ENCODE measurements at regions not wholly inside any gene's neighbourhood (a gene's known extent, or its start where the extent isn't known, plus 50 kb on each side); places are given as distances from the start of the nearest gene placed in this dataset.

GRCh38 chr15:31606194-31606669, 279.6 kb downstream of the KLF13 start:
- no peaks in the 10 kb centered on the region for H3K27me3 ChIP-seq
- DNase-seq (ENCODE audit: low spot score in 2 of 2) = no peak
- TF ChIP-seq EP300 (IDR thresholded peaks at IDR 0.05) (no peak), POLR2A (IDR thresholded peaks at IDR 0.05) (no peak), CTCF (IDR thresholded peaks at IDR 0.05) (no peak)
- peaks cover 0 to 34% (median 2%) of the 10 kb centered on the region in 4 donors for H3K9me3 ChIP-seq
- H3K4me3 ChIP-seq = no peak overlapping the region
- H3K36me3 ChIP-seq = no peaks in the 10 kb centered on the region
- no peak overlapping the region for H3K27ac ChIP-seq
- H3K4me1 ChIP-seq = no peaks in the 10 kb centered on the region
- WGBS, 2 donors = 84 to 85% methylated on average over 5 of the region's 5 CpGs

- H3K9me3 ChIP-seq = peaks cover 0 to 33% (median 2%) of the 10 kb centered on the region in 4 donors
- no peaks in the 10 kb centered on the region for H3K27me3 ChIP-seq
- no peak for DNase-seq (ENCODE audit: low spot score in 2 of 2)
- TF ChIP-seq CTCF (IDR thresholded peaks at IDR 0.05) = no peak
- TF ChIP-seq EP300 (IDR thresholded peaks at IDR 0.05) = no peak
- TF ChIP-seq POLR2A (IDR thresholded peaks at IDR 0.05) = no peak
- no peak overlapping the region for H3K27ac ChIP-seq
- H3K4me1 ChIP-seq = no peaks in the 10 kb centered on the region
- 82 to 84% methylated on average over 1 of the region's 1 CpG for WGBS, 2 donors
- H3K36me3 ChIP-seq = no peaks in the 10 kb centered on the region
- H3K4me3 ChIP-seq = no peak overlapping the region
Measured at GRCh38 chr15:31606931-31607497, 280.4 kb downstream of the KLF13 start.

GRCh38 chr15:31607656-31608055, 281.0 kb downstream of the KLF13 start:
- Histone ChIP-seq H3K9me3 (peaks cover 0 to 34% (median 0%) of the 10 kb centered on the region in 4 donors), H3K27me3 (no peaks in the 10 kb centered on the region), H3K4me3 (no peak overlapping the region), H3K27ac (no peak overlapping the region), H3K4me1 (no peaks in the 10 kb centered on the region), H3K36me3 (no peaks in the 10 kb centered on the region)
- TF ChIP-seq POLR2A (IDR thresholded peaks at IDR 0.05) (no peak), CTCF (IDR thresholded peaks at IDR 0.05) (no peak), EP300 (IDR thresholded peaks at IDR 0.05) (no peak)
- WGBS, 2 donors = 93 to 99% methylated on average over 3 of the region's 3 CpGs
- no peak for DNase-seq (ENCODE audit: low spot score in 2 of 2)

GRCh38 chr15:31609258-31609681, 282.6 kb downstream of the KLF13 start:
- no peak for DNase-seq (ENCODE audit: low spot score in 2 of 2)
- Histone ChIP-seq H3K36me3 (no peaks in the 10 kb centered on the region), H3K4me3 (no peak overlapping the region), H3K4me1 (no peaks in the 10 kb centered on the region), H3K27ac (no peak overlapping the region), H3K9me3 (peaks cover 0 to 35% (median 0%) of the 10 kb centered on the region in 4 donors), H3K27me3 (no peaks in the 10 kb centered on the region)
- 57 to 65% methylated on average over 6 of the region's 6 CpGs for WGBS, 2 donors
- no peak for TF ChIP-seq CTCF (IDR thresholded peaks at IDR 0.05)
- no peak for TF ChIP-seq POLR2A (IDR thresholded peaks at IDR 0.05)
- no peak for TF ChIP-seq EP300 (IDR thresholded peaks at IDR 0.05)

- Histone ChIP-seq H3K9me3 (peaks cover 0 to 38% (median 0%) of the 10 kb centered on the region in 4 donors), H3K4me1 (no peaks in the 10 kb centered on the region), H3K4me3 (no peak overlapping the region), H3K27me3 (no peaks in the 10 kb centered on the region), H3K36me3 (no peaks in the 10 kb centered on the region), H3K27ac (no peak overlapping the region)
- TF ChIP-seq POLR2A (IDR thresholded peaks at IDR 0.05) (no peak), EP300 (IDR thresholded peaks at IDR 0.05) (no peak), CTCF (IDR thresholded peaks at IDR 0.05) (no peak)
- 89 to 90% methylated on average over 2 of the region's 2 CpGs for WGBS, 2 donors
- DNase-seq (ENCODE audit: low spot score in 2 of 2) = no peak
Measured at GRCh38 chr15:31609906-31610305, 283.3 kb downstream of the KLF13 start.
